ENCODE measurements at regions not wholly inside any gene's neighbourhood (a gene's known extent, or its start where the extent isn't known, plus 50 kb on each side); places are given as distances from the start of the nearest gene placed in this dataset.

DNA sequence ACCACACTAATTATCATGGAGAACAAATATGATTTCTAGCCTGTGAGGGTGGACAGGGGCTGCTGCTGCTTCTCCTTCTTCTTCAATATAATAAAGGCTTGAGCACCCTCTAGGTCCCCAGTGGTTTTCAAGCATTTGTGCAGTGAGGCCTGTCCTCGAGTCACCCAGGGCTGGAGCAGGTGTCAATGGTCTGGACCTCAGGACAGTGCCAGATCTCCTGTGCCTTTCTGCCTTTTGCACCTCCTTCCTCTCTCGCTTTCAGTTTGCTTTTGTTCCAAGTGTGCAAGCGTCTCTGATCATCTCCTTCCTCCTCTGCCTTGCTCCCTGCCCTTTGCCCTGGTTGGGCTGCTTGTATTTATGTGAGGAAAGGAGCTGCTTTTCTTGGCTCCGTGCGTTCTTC, 152.2 kb upstream of the SYNDIG1 start:
- Histone ChIP-seq H3K9me3 (ENCODE audit: control insufficient read depth, insufficient read depth, low read length) (no peaks in the 10 kb centered on the region), H3K27me3 (ENCODE audit: control insufficient read depth, insufficient read depth, low read length) (no peaks in the 10 kb centered on the region), H3K27ac (ENCODE audit: low read length) (no peak overlapping the region), H3K4me3 (ENCODE audit: low read length) (no peak overlapping the region), H3K4me1 (ENCODE audit: control insufficient read depth, insufficient read depth, low read length) (peaks cover 17% of the 10 kb centered on the region), H3K36me3 (ENCODE audit: control insufficient read depth, insufficient read depth, low read length) (no peaks in the 10 kb centered on the region)
- DNase-seq (no peak), ATAC-seq (no peak)
- Mint-ChIP-seq H3K27me3 (ENCODE audit: low read depth in 2 of 2) (peaks cover 8% of the 10 kb centered on the region in 2 donors), H3K9me3 (no peaks in the 10 kb centered on the region), H3K4me3 (no peak overlapping the region), H3K27ac (no peak overlapping the region), H3K4me1 (peaks cover 8 to 11% of the 10 kb centered on the region in 2 donors), H3K36me3 (no peaks in the 10 kb centered on the region)
- intact Hi-C loops (cut with micrococcal nuclease), result no loop called here
- TF ChIP-seq, protein P1, sequence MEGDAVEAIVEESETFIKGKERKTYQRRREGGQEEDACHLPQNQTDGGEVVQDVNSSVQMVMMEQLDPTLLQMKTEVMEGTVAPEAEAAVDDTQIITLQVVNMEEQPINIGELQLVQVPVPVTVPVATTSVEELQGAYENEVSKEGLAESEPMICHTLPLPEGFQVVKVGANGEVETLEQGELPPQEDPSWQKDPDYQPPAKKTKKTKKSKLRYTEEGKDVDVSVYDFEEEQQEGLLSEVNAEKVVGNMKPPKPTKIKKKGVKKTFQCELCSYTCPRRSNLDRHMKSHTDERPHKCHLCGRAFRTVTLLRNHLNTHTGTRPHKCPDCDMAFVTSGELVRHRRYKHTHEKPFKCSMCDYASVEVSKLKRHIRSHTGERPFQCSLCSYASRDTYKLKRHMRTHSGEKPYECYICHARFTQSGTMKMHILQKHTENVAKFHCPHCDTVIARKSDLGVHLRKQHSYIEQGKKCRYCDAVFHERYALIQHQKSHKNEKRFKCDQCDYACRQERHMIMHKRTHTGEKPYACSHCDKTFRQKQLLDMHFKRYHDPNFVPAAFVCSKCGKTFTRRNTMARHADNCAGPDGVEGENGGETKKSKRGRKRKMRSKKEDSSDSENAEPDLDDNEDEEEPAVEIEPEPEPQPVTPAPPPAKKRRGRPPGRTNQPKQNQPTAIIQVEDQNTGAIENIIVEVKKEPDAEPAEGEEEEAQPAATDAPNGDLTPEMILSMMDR (IDR thresholded peaks at IDR 0.05), result no peak
- WGBS (ENCODE audit: insufficient coverage), result 61% methylated on average over 5 of the region's 5 CpGs

DNA sequence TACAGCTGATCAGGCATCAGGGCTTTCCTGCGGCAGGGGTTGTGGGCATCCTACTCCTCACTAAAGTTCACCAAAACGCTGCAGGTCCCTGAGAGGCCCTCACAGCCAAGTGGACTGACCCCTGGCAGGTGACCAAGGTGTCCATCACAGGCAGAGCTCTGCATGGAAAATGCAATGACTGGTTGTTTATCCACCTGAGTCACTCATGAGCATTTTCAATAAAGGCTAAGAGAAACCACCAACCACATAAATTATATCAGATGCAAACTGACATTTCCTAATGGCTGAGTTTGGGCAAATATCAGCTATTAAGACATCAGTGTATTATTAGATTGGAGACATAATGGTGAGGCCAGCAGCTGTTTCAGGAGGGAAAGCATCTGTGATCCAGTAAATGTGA, 152.7 kb upstream of the SYNDIG1 start:
- Mint-ChIP-seq H3K36me3 (no peaks in the 10 kb centered on the region), H3K9me3 (no peaks in the 10 kb centered on the region), H3K4me3 (no peak overlapping the region), H3K27ac (no peak overlapping the region), H3K27me3 (ENCODE audit: low read depth in 2 of 2) (peaks cover 9 to 13% of the 10 kb centered on the region in 2 donors), H3K4me1 (peaks cover 8 to 11% of the 10 kb centered on the region in 2 donors)
- Histone ChIP-seq H3K27me3 (ENCODE audit: control insufficient read depth, insufficient read depth, low read length) (no peaks in the 10 kb centered on the region), H3K27ac (ENCODE audit: low read length) (no peak overlapping the region), H3K4me1 (ENCODE audit: control insufficient read depth, insufficient read depth, low read length) (peaks cover 17% of the 10 kb centered on the region), H3K9me3 (ENCODE audit: control insufficient read depth, insufficient read depth, low read length) (no peaks in the 10 kb centered on the region), H3K36me3 (ENCODE audit: control insufficient read depth, insufficient read depth, low read length) (no peaks in the 10 kb centered on the region), H3K4me3 (ENCODE audit: low read length) (no peak overlapping the region)
- 68% methylated on average over 2 of the region's 2 CpGs for WGBS (ENCODE audit: insufficient coverage)
- ATAC-seq, result no peak
- TF ChIP-seq, protein P1 (IDR thresholded peaks at IDR 0.05), result no peak
- intact Hi-C loops (cut with micrococcal nuclease), result no loop called here
- DNase-seq, result no peak

DNA sequence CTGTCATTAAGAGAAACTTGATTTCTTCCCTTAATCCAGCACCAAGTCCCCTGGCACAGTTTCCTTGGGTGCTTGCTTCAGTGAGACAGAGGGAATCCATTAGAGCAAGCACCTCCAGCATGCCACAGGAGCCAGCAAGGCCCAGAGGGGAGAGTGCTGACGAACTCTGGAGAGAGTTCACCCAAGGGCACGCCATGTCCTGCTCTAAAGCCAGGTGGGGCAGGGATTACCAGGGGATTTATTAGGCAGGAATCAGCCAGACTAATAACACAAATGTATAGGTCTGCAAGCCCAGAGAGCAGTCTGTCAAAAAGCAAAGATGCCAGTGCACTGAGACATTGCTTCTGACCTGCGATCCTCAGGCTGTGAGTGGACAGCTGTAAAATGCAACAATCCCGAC, 155.4 kb upstream of the SYNDIG1 start:
- Histone ChIP-seq H3K27ac (ENCODE audit: low read length) (no peak overlapping the region), H3K9me3 (ENCODE audit: control insufficient read depth, insufficient read depth, low read length) (no peaks in the 10 kb centered on the region), H3K27me3 (ENCODE audit: control insufficient read depth, insufficient read depth, low read length) (no peaks in the 10 kb centered on the region), H3K36me3 (ENCODE audit: control insufficient read depth, insufficient read depth, low read length) (no peaks in the 10 kb centered on the region), H3K4me3 (ENCODE audit: low read length) (no peak overlapping the region), H3K4me1 (ENCODE audit: control insufficient read depth, insufficient read depth, low read length) (peaks cover 17% of the 10 kb centered on the region)
- no peak for DNase-seq
- Mint-ChIP-seq H3K27ac (no peak overlapping the region), H3K4me3 (no peak overlapping the region), H3K27me3 (ENCODE audit: low read depth in 2 of 2) (peaks cover 15 to 16% of the 10 kb centered on the region in 2 donors), H3K4me1 (peaks cover 8 to 11% of the 10 kb centered on the region in 2 donors), H3K36me3 (no peaks in the 10 kb centered on the region), H3K9me3 (no peaks in the 10 kb centered on the region)
- 89% methylated on average over 4 of the region's 4 CpGs for WGBS (ENCODE audit: insufficient coverage)
- TF ChIP-seq, protein P1 (IDR thresholded peaks at IDR 0.05), result no peak
- intact Hi-C loops (cut with micrococcal nuclease), result no loop called here
- no peak for ATAC-seq

DNA sequence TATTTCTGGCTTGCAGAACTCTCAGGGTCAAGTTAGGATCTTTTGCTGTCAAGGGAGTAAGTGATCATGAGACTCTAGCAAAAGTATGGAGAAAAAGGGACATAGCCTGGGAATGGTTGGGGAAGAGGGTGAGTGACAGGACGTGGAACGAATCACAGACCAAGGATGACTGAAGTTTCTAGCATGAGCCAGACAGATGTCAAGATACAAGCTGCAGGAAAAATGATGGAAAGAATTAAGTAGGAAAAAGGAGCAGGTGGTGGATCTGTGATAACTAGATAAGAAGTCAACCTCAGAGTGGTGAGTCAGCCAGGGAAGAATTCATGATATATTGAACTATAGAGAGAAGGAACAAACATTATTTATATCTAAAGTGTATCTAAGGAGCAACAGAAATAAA, 159.8 kb upstream of the SYNDIG1 start:
- Mint-ChIP-seq H3K4me1 (no peaks in the 10 kb centered on the region), H3K27ac (no peak overlapping the region), H3K27me3 (ENCODE audit: low read depth in 2 of 2) (peaks cover 15 to 24% of the 10 kb centered on the region in 2 donors), H3K9me3 (no peaks in the 10 kb centered on the region), H3K36me3 (no peaks in the 10 kb centered on the region), H3K4me3 (no peak overlapping the region)
- Histone ChIP-seq H3K27ac (ENCODE audit: low read length) (no peak overlapping the region), H3K9me3 (ENCODE audit: control insufficient read depth, insufficient read depth, low read length) (no peaks in the 10 kb centered on the region), H3K36me3 (ENCODE audit: control insufficient read depth, insufficient read depth, low read length) (no peaks in the 10 kb centered on the region), H3K4me1 (ENCODE audit: control insufficient read depth, insufficient read depth, low read length) (no peaks in the 10 kb centered on the region), H3K4me3 (ENCODE audit: low read length) (no peak overlapping the region), H3K27me3 (ENCODE audit: control insufficient read depth, insufficient read depth, low read length) (no peaks in the 10 kb centered on the region)
- intact Hi-C loops (cut with micrococcal nuclease), result no loop called here
- no peak for ATAC-seq
- WGBS (ENCODE audit: insufficient coverage), result 60% methylated on average over 2 of the region's 2 CpGs
- no peak for DNase-seq
- TF ChIP-seq, protein P1 (IDR thresholded peaks at IDR 0.05), result no peak
